Ishikawa (cell line): ENCODE measurements at regions not wholly inside any gene's neighbourhood (a gene's known extent, or its start where the extent isn't known, plus 50 kb on each side); places are given as distances from the start of the nearest gene placed in this dataset.

Experiments
- CEBPB ChIP-seq: IDR thresholded peaks from 2 replicates; pipeline ENCODE4 v1.6.1; 2012
- CREB1 ChIP-seq: IDR thresholded peaks from 2 replicates; pipeline ENCODE4 v1.6.1; 2012; ENCODE audit warnings: low read depth
- EGR1 ChIP-seq: IDR thresholded peaks from 2 replicates; pipeline ENCODE4 v1.6.1; 2012
- EP300 ChIP-seq: IDR thresholded peaks from 2 replicates; pipeline ENCODE4 v1.6.1; 2012; ENCODE audit warnings: borderline replicate concordance
- FOXM1 ChIP-seq: IDR thresholded peaks from 2 replicates; pipeline ENCODE4 v1.6.1; 2012; ENCODE audit warnings: low read depth, borderline replicate concordance
- MAX ChIP-seq: IDR thresholded peaks from 2 replicates; pipeline ENCODE4 v1.6.1; 2012
- NFIC ChIP-seq: IDR thresholded peaks from 2 replicates; pipeline ENCODE4 v1.6.1; 2012
- RAD21 ChIP-seq: IDR thresholded peaks from 2 replicates; pipeline ENCODE4 v1.6.1; 2012; ENCODE audit warnings: low read depth
- REST ChIP-seq: IDR thresholded peaks from 2 replicates; pipeline ENCODE4 v1.6.1; 2012; ENCODE audit warnings: low read depth, mild to moderate bottlenecking
- TAF1 ChIP-seq: IDR thresholded peaks from 2 replicates; pipeline ENCODE4 v1.6.1; 2012; ENCODE audit warnings: low read depth, mild to moderate bottlenecking
- TCF12 ChIP-seq: IDR thresholded peaks from 2 replicates; pipeline ENCODE4 v1.6.1; 2012; ENCODE audit warnings: low read depth
- TEAD4 ChIP-seq: IDR thresholded peaks from 2 replicates; pipeline ENCODE4 v1.6.1; 2012
- USF1 ChIP-seq: IDR thresholded peaks from 2 replicates; pipeline ENCODE4 v1.6.1; 2012
- YY1 ChIP-seq: IDR thresholded peaks from 2 replicates; pipeline ENCODE4 v1.6.1; 2012; ENCODE audit warnings: low read depth
- ZBTB7A ChIP-seq: IDR thresholded peaks from 2 replicates; pipeline ENCODE4 v1.6.1; 2012; ENCODE audit warnings: low read depth

- no peak for TF ChIP-seq USF1
- no peak for TF ChIP-seq YY1
- no peak for TF ChIP-seq TAF1
- TF ChIP-seq REST, result no peak
- TF ChIP-seq TEAD4, result no peak
- TF ChIP-seq EGR1, result no peak
- TF ChIP-seq EP300, result no peak
- no peak for TF ChIP-seq FOXM1
- TF ChIP-seq ZBTB7A, result no peak
- no peak for TF ChIP-seq RAD21
These were observed 393.6 kb upstream of the JAG1 start for GRCh38 chr20:11067359-11067758.

- TF ChIP-seq TEAD4 (no peak), MAX (no peak), RAD21 (no peak), TCF12 (no peak), TAF1 (no peak), CREB1 (no peak), EGR1 (no peak), ZBTB7A (no peak), USF1 (no peak), EP300 (no peak), FOXM1 (no peak), NFIC (no peak), CEBPB (no peak), YY1 (no peak)
These were observed 399.2 kb upstream of the JAG1 start for GRCh38 chr20:11072982-11073381.

GRCh38 chr20:11076434-11077105 lies 402.8 kb upstream of the JAG1 start:
- TF ChIP-seq YY1 (no peak), CREB1 (no peak), NFIC (no peak), TEAD4 (no peak), TCF12 (no peak), REST (no peak), EP300 (no peak), EGR1 (no peak), USF1 (no peak)

- TF ChIP-seq YY1 (no peak), RAD21 (no peak), REST (no peak), TEAD4 (no peak), NFIC (no peak), EP300 (no peak)
These were observed 403.4 kb upstream of the JAG1 start for GRCh38 chr20:11077226-11077625.

- TF ChIP-seq RAD21 (no peak), FOXM1 (no peak), NFIC (no peak), USF1 (no peak), TEAD4 (no peak), MAX (no peak), EGR1 (no peak)
These were observed 406.2 kb upstream of the JAG1 start for GRCh38 chr20:11080010-11080409.
